ENCODE measurements at regions not wholly inside any gene's neighbourhood (a gene's known extent, or its start where the extent isn't known, plus 50 kb on each side); places are given as distances from the start of the nearest gene placed in this dataset.

GRCh38 chr2:217420854-217421253 lies 561.0 kb upstream of the TNP1 start:
- ATAC-seq (ENCODE audit: insufficient read depth, low FRiP score) (no peak), DNase-seq (peak in 2 of 3 donors; percentile 59 to 65)
- H3K27ac ChIP-seq (ENCODE audit: low read depth in 1 of 2, low read length in 1 of 2) = no peak overlapping the region
- peak overlapping the region in 1 of 2 donors; percentile 11 for H3K9ac ChIP-seq (ENCODE audit: insufficient read depth in 1 of 2, low read length in 2 of 2)
- no peaks in the 10 kb centered on the region for H3K9me3 ChIP-seq (ENCODE audit: control insufficient read depth in 4 of 4, insufficient read depth in 3 of 4, low read length in 3 of 4)
- H3K36me3 ChIP-seq (ENCODE audit: control insufficient read depth in 4 of 4, insufficient read depth in 4 of 4, low read length in 4 of 4) = peaks cover 0 to 8% (median 7%) of the 10 kb centered on the region in 4 donors
- no peaks in the 10 kb centered on the region for H3K27me3 ChIP-seq (ENCODE audit: control insufficient read depth in 3 of 3, insufficient read depth in 3 of 3, low read length in 2 of 3)
- H3K4me1 ChIP-seq (ENCODE audit: control insufficient read depth in 5 of 5, insufficient read depth in 5 of 5, low read length in 5 of 5) = peaks cover 0 to 17% (median 0%) of the 10 kb centered on the region in 5 donors
- 74 to 77% methylated on average over 4 of the region's 4 CpGs for WGBS, 2 donors
- no peak for TF ChIP-seq CTCF (IDR thresholded peaks at IDR 0.05; ENCODE audit: control extremely low read depth, extremely low read depth)
- H3K4me3 ChIP-seq = no peak overlapping the region

GRCh38 chr2:217419055-217419671 lies 559.3 kb upstream of the TNP1 start:
- H3K4me1 ChIP-seq (ENCODE audit: control insufficient read depth in 5 of 5, insufficient read depth in 5 of 5, low read length in 5 of 5) = peaks cover 0 to 17% (median 0%) of the 10 kb centered on the region in 5 donors
- no peak overlapping the region for H3K27ac ChIP-seq (ENCODE audit: low read depth in 1 of 2, low read length in 1 of 2)
- no peaks in the 10 kb centered on the region for H3K9me3 ChIP-seq (ENCODE audit: control insufficient read depth in 4 of 4, insufficient read depth in 3 of 4, low read length in 3 of 4)
- H3K36me3 ChIP-seq (ENCODE audit: control insufficient read depth in 4 of 4, insufficient read depth in 4 of 4, low read length in 4 of 4) = no peaks in the 10 kb centered on the region
- no peak overlapping the region for H3K4me3 ChIP-seq
- WGBS, 2 donors = 86 to 88% methylated on average over 5 of the region's 5 CpGs
- DNase-seq (no peak), ATAC-seq (ENCODE audit: insufficient read depth, low FRiP score) (no peak)
- no peaks in the 10 kb centered on the region for H3K27me3 ChIP-seq (ENCODE audit: control insufficient read depth in 3 of 3, insufficient read depth in 3 of 3, low read length in 2 of 3)
- no peak overlapping the region for H3K9ac ChIP-seq (ENCODE audit: insufficient read depth in 1 of 2, low read length in 2 of 2)
- TF ChIP-seq CTCF (IDR thresholded peaks at IDR 0.05; ENCODE audit: control extremely low read depth, extremely low read depth) = no peak

GRCh38 chr2:217418544-217418943 lies 558.7 kb upstream of the TNP1 start:
- Histone ChIP-seq H3K9me3 (ENCODE audit: control insufficient read depth in 4 of 4, insufficient read depth in 3 of 4, low read length in 3 of 4) (no peaks in the 10 kb centered on the region), H3K36me3 (ENCODE audit: control insufficient read depth in 4 of 4, insufficient read depth in 4 of 4, low read length in 4 of 4) (no peaks in the 10 kb centered on the region), H3K4me1 (ENCODE audit: control insufficient read depth in 5 of 5, insufficient read depth in 5 of 5, low read length in 5 of 5) (peaks cover 0 to 17% (median 0%) of the 10 kb centered on the region in 5 donors), H3K27ac (ENCODE audit: low read depth in 1 of 2, low read length in 1 of 2) (no peak overlapping the region), H3K4me3 (no peak overlapping the region), H3K9ac (ENCODE audit: insufficient read depth in 1 of 2, low read length in 2 of 2) (no peak overlapping the region), H3K27me3 (ENCODE audit: control insufficient read depth in 3 of 3, insufficient read depth in 3 of 3, low read length in 2 of 3) (no peaks in the 10 kb centered on the region)
- DNase-seq = no peak
- no peak for ATAC-seq (ENCODE audit: insufficient read depth, low FRiP score)
- WGBS, 2 donors = 78 to 84% methylated on average over 3 of the region's 3 CpGs
- no peak for TF ChIP-seq CTCF (IDR thresholded peaks at IDR 0.05; ENCODE audit: control extremely low read depth, extremely low read depth)

- peaks cover 0 to 17% (median 0%) of the 10 kb centered on the region in 5 donors for H3K4me1 ChIP-seq (ENCODE audit: control insufficient read depth in 5 of 5, insufficient read depth in 5 of 5, low read length in 5 of 5)
- no peaks in the 10 kb centered on the region for H3K9me3 ChIP-seq (ENCODE audit: control insufficient read depth in 4 of 4, insufficient read depth in 3 of 4, low read length in 3 of 4)
- no peaks in the 10 kb centered on the region for H3K36me3 ChIP-seq (ENCODE audit: control insufficient read depth in 4 of 4, insufficient read depth in 4 of 4, low read length in 4 of 4)
- no peaks in the 10 kb centered on the region for H3K27me3 ChIP-seq (ENCODE audit: control insufficient read depth in 3 of 3, insufficient read depth in 3 of 3, low read length in 2 of 3)
- H3K9ac ChIP-seq (ENCODE audit: insufficient read depth in 1 of 2, low read length in 2 of 2) = no peak overlapping the region
- no peak overlapping the region for H3K27ac ChIP-seq (ENCODE audit: low read depth in 1 of 2, low read length in 1 of 2)
- H3K4me3 ChIP-seq = no peak overlapping the region
- no peak for TF ChIP-seq CTCF (IDR thresholded peaks at IDR 0.05; ENCODE audit: control extremely low read depth, extremely low read depth)
- no peak for ATAC-seq (ENCODE audit: insufficient read depth, low FRiP score)
- WGBS, 2 donors = 94 to 95% methylated on average over 3 of the region's 3 CpGs
- DNase-seq = no peak
Measured at GRCh38 chr2:217418090-217418489, 558.2 kb upstream of the TNP1 start.
